ENCODE measurements at regions not wholly inside any gene's neighbourhood (a gene's known extent, or its start where the extent isn't known, plus 50 kb on each side); places are given as distances from the start of the nearest gene placed in this dataset.

- TF ChIP-seq CTCF (IDR thresholded peaks at IDR 0.05; ENCODE audit: low read depth, low read length) = no peak
- no peak for TF ChIP-seq EZH2phosphoT487 (IDR thresholded peaks at IDR 0.05; ENCODE audit: low read depth)
Measured at GRCh38 chr7:41147606-41148485, 555.0 kb downstream of the INHBA start.

Data from OCI-LY3 (cell line).